GM12878 (cell line): ENCODE measurements at regions not wholly inside any gene's neighbourhood (a gene's known extent, or its start where the extent isn't known, plus 50 kb on each side); places are given as distances from the start of the nearest gene placed in this dataset.

ENCODE experiments used
- ATAC-seq: fragments of 200-7000 bp; cut with Tn5 transposase; 3 replicates; pipeline ENCODE4 v1.9.1; 2020; ENCODE audit warnings: mild to moderate bottlenecking, moderate library complexity
- BruUV-seq: library from RNA; stranded (reverse); fragments of 400-500 nt; replicated peaks from 2 replicates; lab custom pipeline; 2021; lab: Mats Ljungman, UMichigan
- CTCF ChIA-PET: fragments of 300-600 bp; sonication (Branson Sonifier 250); formaldehyde crosslinking; extraction: SDS; loops from one replicate; lab custom pipeline; 2021; ENCODE audit warnings: inconsistent platforms; lab: Yijun Ruan, JAX
- POLR2A ChIA-PET: fragments of 350-600 bp; formaldehyde crosslinking; extraction: SDS; loops from one replicate; lab custom pipeline; 2021; ENCODE audit warnings: inconsistent platforms; lab: Charles Lee
- RAD21 ChIA-PET: fragments of 300-600 bp; sonication (Branson Sonifier 250); formaldehyde crosslinking; loops from one replicate; lab custom pipeline; 2023; ENCODE audit warnings: antibody characterized with exemption; ENCODE audit not compliant: unreplicated experiment; lab: Charles Lee
- SMC1A ChIA-PET: fragments of 300-600 bp; sonication (Branson Sonifier 250); formaldehyde crosslinking; loops from one replicate; lab custom pipeline; 2023; ENCODE audit not compliant: unreplicated experiment, uncharacterized antibody; lab: Charles Lee
- DNase-seq: peaks from one replicate; pipeline ENCODE4 v3.0.0-alpha.2; 2011; ENCODE audit warnings: low read depth, low spot score
- FAIRE-seq: peaks from 3 replicates; lab custom pipeline; 2011; peaks lifted over from hg19 to GRCh38; lab: Jason Lieb, UNC
- H2AFZ ChIP-seq: 2 replicates; pipeline ENCODE4 v1.6.0; 2011; ENCODE audit warnings: low read depth, low read length, control low read depth; ENCODE audit not compliant: control insufficient read depth
- H3K27ac ChIP-seq: 2 replicates; pipeline ENCODE4 v1.5.1; 2011; ENCODE audit warnings: control low read depth; ENCODE audit not compliant: control insufficient read depth, insufficient read depth
- H3K27me3 ChIP-seq, 2 experiments: replicated peaks in 1 of 2; 2 replicates each; pipeline versions ENCODE4 v1.6.0 to v1.6.1; 2011; ENCODE audit warnings: low read length in 1 of 2; ENCODE audit not compliant: control insufficient read depth in 2 of 2, insufficient read depth in 2 of 2
- H3K36me3 ChIP-seq, 2 experiments: 2 replicates each; pipeline ENCODE4 v1.5.1; 2011; ENCODE audit warnings: low read length in 1 of 2; ENCODE audit not compliant: control insufficient read depth in 2 of 2, insufficient read depth in 2 of 2
- H3K4me1 ChIP-seq: 2 replicates; pipeline ENCODE4 v1.6.1; 2011; ENCODE audit warnings: mild to moderate bottlenecking, low read length, moderate library complexity, mixed read lengths; ENCODE audit not compliant: control insufficient read depth, insufficient read depth
- H3K4me2 ChIP-seq: 2 replicates; pipeline ENCODE4 v1.6.0; 2011; ENCODE audit warnings: control low read depth; ENCODE audit not compliant: control insufficient read depth, insufficient read depth
- H3K4me3 ChIP-seq: fragments of 200-600 bp; sonication (generic); 2 replicates; pipeline ENCODE4 v1.5.1; 2016
- H3K79me2 ChIP-seq: 2 replicates; pipeline ENCODE4 v1.6.0; 2011; ENCODE audit warnings: low read length; ENCODE audit not compliant: control insufficient read depth, insufficient read depth
- H3K9ac ChIP-seq: 2 replicates; pipeline ENCODE4 v1.8.0; 2011; ENCODE audit warnings: low read length, control low read depth, mixed read lengths; ENCODE audit not compliant: control insufficient read depth, insufficient read depth
- H3K9me3 ChIP-seq: replicated peaks from 3 replicates; pipeline ENCODE4 v1.5.1; 2011; ENCODE audit warnings: mild to moderate bottlenecking, low read length; ENCODE audit not compliant: control insufficient read depth, insufficient read depth
- H4K20me1 ChIP-seq: 2 replicates; pipeline ENCODE4 v1.6.0; 2011; ENCODE audit not compliant: control insufficient read depth, insufficient read depth
- CREB1 ChIP-seq: IDR thresholded peaks from 2 replicates; pipeline ENCODE4 v1.6.1; 2012; ENCODE audit warnings: low read depth, mild to moderate bottlenecking, inconsistent platforms
- CREM ChIP-seq: IDR thresholded peaks from 2 replicates; pipeline ENCODE4 v1.6.1; 2014; ENCODE audit warnings: antibody characterized with exemption, low read depth
- FOXK2 ChIP-seq: fragments of 450-650 bp; IDR thresholded peaks from 2 replicates; pipeline ENCODE4 v1.6.1; 2017; ENCODE audit warnings: mild to moderate bottlenecking, moderate library complexity
- FOXM1 ChIP-seq: IDR thresholded peaks from 2 replicates; pipeline ENCODE4 v1.6.1; 2012; ENCODE audit warnings: low read depth, mild to moderate bottlenecking, inconsistent platforms, low read length, moderate library complexity
- IRF4 ChIP-seq: IDR thresholded peaks from 2 replicates; pipeline ENCODE4 v1.6.1; 2011; ENCODE audit warnings: low read depth, low read length
- MYC ChIP-seq: IDR thresholded peaks from 2 replicates; pipeline ENCODE4 v1.6.1; 2011; ENCODE audit warnings: mild to moderate bottlenecking, low read length, moderate library complexity, inconsistent platforms; ENCODE audit not compliant: insufficient read depth, insufficient replicate concordance, insufficient read length, severe bottlenecking
- YY1 ChIP-seq: IDR thresholded peaks from 2 replicates; pipeline ENCODE4 v1.6.1; 2011; ENCODE audit warnings: low read depth, mild to moderate bottlenecking, low read length
- ZNF274 ChIP-seq: IDR thresholded peaks from one replicate; pipeline ENCODE4 v1.8.0; 2011; ENCODE audit not compliant: insufficient read length, insufficient read depth
- WGBS: methylation state at CpG from one replicate; pipeline ENCODE4 v1.1.6; 2016; ENCODE audit warnings: low lambda C conversion rate; ENCODE audit not compliant: insufficient replicate concordance, insufficient coverage; ENCODE audit errors: missing lambda C conversion rate; 5-methylcytosine and 5-hydroxymethylcytosine counted together
- in situ Hi-C: fragments of 300-500 bp; cut with MboI; formaldehyde crosslinking; loops from 9 replicates; pipeline ENCODE4 v1.14.3; 2018; ENCODE audit warnings: mixed read lengths
- intact Hi-C: fragments of 100-400 bp; cut with micrococcal nuclease; formaldehyde crosslinking; loops from one replicate; pipeline ENCODE4 v1.14.2; 2022; ENCODE audit not compliant: unreplicated experiment
- TF ChIP-seq, protein P1 (sequence below): fragments of 150-350 bp; IDR thresholded peaks from 2 replicates; pipeline ENCODE4 v1.6.1; 2014; ENCODE audit warnings: mild to moderate bottlenecking, low read depth, low read length
- TF ChIP-seq, protein P2 (sequence below): fragments of 450-650 bp; IDR thresholded peaks from 2 replicates; pipeline ENCODE4 v1.6.1; 2017; ENCODE audit warnings: borderline replicate concordance
- TF ChIP-seq, protein P3 (sequence below): fragments of 450-650 bp; IDR thresholded peaks from 2 replicates; pipeline ENCODE4 v1.6.1; 2014; ENCODE audit warnings: mild to moderate bottlenecking

DNA sequence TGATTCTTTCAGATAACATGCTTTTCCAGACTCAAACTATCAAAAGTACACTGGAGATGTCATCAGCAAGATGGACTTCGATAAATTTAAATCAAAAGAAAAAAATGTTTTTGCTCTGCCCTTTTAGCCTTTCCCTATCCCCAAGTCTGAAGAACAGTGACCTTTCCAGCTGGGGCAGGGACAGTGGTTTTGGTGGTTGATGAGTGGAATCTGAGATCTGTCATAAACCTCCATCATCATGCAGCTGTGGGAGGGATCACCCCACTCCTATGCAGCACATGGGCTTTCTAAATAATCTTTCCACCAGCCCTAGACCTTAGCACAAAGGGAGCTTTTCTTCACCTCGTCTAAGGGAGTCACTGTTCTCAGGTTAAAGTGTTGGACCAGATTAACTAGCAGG, 869.5 kb upstream of the SOX9 start:
- no peaks in the 10 kb centered on the region for H3K79me2 ChIP-seq
- FAIRE-seq (no peak), DNase-seq (no peak), ATAC-seq (no peak)
- POLR2A ChIA-PET: no interaction called here
- H3K4me1 ChIP-seq: no peaks in the 10 kb centered on the region
- SMC1A ChIA-PET: no interaction called here
- TF ChIP-seq CREB1: no peak
- TF ChIP-seq YY1: no peak
- TF ChIP-seq FOXK2: no peak
- no peak for TF ChIP-seq MYC
- no peak for TF ChIP-seq IRF4
- no peak for TF ChIP-seq FOXM1
- TF ChIP-seq, protein P1, sequence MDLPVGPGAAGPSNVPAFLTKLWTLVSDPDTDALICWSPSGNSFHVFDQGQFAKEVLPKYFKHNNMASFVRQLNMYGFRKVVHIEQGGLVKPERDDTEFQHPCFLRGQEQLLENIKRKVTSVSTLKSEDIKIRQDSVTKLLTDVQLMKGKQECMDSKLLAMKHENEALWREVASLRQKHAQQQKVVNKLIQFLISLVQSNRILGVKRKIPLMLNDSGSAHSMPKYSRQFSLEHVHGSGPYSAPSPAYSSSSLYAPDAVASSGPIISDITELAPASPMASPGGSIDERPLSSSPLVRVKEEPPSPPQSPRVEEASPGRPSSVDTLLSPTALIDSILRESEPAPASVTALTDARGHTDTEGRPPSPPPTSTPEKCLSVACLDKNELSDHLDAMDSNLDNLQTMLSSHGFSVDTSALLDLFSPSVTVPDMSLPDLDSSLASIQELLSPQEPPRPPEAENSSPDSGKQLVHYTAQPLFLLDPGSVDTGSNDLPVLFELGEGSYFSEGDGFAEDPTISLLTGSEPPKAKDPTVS: no peak
- TF ChIP-seq, protein P2, sequence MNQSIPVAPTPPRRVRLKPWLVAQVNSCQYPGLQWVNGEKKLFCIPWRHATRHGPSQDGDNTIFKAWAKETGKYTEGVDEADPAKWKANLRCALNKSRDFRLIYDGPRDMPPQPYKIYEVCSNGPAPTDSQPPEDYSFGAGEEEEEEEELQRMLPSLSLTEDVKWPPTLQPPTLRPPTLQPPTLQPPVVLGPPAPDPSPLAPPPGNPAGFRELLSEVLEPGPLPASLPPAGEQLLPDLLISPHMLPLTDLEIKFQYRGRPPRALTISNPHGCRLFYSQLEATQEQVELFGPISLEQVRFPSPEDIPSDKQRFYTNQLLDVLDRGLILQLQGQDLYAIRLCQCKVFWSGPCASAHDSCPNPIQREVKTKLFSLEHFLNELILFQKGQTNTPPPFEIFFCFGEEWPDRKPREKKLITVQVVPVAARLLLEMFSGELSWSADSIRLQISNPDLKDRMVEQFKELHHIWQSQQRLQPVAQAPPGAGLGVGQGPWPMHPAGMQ: no peak
- TF ChIP-seq ZNF274: no peak
- TF ChIP-seq, protein P3, sequence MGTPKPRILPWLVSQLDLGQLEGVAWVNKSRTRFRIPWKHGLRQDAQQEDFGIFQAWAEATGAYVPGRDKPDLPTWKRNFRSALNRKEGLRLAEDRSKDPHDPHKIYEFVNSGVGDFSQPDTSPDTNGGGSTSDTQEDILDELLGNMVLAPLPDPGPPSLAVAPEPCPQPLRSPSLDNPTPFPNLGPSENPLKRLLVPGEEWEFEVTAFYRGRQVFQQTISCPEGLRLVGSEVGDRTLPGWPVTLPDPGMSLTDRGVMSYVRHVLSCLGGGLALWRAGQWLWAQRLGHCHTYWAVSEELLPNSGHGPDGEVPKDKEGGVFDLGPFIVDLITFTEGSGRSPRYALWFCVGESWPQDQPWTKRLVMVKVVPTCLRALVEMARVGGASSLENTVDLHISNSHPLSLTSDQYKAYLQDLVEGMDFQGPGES: no peak
- no peak for TF ChIP-seq CREM
- no peak overlapping the region for H3K4me3 ChIP-seq
- 4% methylated on average over 2 of the region's 2 CpGs for WGBS
- intact Hi-C loops: no loop called here
- H3K27ac ChIP-seq: no peak overlapping the region
- H3K36me3 ChIP-seq: no peaks in the 10 kb centered on the region
- CTCF ChIA-PET: no interaction called here
- no peaks in the 10 kb centered on the region for H3K9me3 ChIP-seq
- H3K4me2 ChIP-seq: no peak overlapping the region
- no TSS peak for BruUV-seq
- H4K20me1 ChIP-seq: no peaks in the 10 kb centered on the region
- H3K9ac ChIP-seq: no peak overlapping the region
- RAD21 ChIA-PET: no interaction called here
- in situ Hi-C loops: no loop called here
- no peaks in the 10 kb centered on the region for H3K27me3 ChIP-seq
- H2AFZ ChIP-seq: no peak overlapping the region
